Stimulated activated CD8-positive, alpha-beta memory T cell treated with anti-CD3 and anti-CD28 coated beads, Interleukin-15, amount 100 ng/mL, for 48 hours (primary cell): ENCODE measurements at regions not wholly inside any gene's neighbourhood (a gene's known extent, or its start where the extent isn't known, plus 50 kb on each side); places are given as distances from the start of the nearest gene placed in this dataset.

Source experiments
- DNase-seq, 2 donors: peaks; one replicate each; pipeline ENCODE4 v3.0.0-alpha.2; 2020; ENCODE audit warnings: low read depth in 2 of 2

DNA sequence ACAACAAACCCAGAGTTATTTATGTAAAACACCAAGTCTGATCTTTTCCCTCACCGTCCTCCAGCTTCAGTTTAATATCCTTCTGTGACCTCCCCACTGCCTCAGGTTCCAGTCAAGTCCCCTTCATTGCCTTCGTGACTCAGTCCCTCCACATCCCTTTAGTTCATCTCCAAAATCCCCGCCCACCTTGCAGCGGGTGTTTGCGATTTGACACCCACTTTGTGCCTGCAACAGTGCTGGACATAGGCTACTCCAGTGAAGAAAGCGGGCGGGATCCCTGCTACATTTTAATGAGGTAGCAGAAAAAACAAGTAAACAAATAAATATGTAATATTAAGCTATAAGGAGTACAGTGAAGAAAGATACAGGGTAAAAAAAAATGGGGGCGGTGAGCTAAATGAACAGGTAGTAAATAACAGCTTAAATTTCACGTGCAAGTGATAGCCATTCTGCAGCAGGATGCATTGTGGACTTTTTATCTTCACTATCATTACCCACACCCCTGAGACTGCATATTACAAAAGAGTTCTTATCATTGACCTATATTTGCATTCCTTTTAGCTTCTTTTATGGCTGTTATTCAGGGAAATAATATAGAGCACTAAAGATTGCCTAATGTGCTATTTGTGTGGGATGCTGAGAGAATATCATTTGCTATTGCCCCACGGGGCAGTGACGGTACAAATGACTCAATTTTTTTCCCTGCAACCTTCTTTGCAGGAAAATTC is 222.8 kb upstream of the NUDT4 start:
- DNase-seq: no peak

DNA sequence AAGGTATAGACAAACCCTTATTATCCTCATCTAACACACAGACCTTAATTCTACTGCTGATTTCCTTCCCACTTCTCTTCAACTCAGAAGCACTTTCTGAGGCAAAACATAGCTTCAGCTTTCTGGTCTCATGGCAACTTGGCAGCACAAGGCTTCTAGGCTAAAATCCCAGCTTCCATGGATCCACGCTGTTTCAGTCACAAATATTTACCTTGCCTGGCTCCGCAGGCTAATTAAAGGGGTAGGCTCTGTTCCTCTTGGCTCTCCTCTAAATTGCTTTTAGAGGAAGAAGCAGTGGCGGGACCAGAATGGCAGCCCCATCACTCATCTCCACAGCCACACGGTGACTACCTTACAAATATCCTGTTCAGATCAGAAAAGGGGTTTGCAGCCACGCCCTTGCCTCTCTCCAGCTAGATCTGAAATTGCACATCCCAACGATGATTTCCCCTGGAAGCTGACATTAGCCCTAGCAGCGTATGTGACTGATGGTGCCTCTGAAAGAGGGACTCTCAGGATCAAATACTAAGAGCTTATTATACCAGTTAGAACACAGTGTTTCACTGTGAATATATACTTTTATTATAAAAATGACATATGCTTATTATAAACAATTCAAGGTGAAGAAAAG is 221.5 kb upstream of the NUDT4 start:
- no peak for DNase-seq

DNA sequence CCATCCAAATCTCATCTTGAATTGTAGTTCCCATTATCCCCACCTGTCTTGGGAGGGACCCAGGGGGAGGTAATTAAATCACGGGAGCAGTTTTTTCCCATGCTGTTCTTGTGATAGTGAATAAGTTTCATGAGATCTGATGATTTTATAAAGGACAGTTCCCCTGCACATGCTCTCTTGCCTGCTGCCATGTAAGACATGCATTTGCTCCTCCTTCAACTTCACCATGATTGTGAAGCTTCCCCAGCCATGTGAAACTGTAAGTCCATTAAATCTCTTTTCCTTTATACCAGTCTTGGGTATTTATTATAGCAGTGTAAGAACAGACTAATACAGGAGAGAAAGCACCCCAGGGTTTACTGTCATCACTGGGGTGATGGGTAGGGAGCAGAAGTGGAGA is 220.4 kb upstream of the NUDT4 start:
- no peak for DNase-seq

DNA sequence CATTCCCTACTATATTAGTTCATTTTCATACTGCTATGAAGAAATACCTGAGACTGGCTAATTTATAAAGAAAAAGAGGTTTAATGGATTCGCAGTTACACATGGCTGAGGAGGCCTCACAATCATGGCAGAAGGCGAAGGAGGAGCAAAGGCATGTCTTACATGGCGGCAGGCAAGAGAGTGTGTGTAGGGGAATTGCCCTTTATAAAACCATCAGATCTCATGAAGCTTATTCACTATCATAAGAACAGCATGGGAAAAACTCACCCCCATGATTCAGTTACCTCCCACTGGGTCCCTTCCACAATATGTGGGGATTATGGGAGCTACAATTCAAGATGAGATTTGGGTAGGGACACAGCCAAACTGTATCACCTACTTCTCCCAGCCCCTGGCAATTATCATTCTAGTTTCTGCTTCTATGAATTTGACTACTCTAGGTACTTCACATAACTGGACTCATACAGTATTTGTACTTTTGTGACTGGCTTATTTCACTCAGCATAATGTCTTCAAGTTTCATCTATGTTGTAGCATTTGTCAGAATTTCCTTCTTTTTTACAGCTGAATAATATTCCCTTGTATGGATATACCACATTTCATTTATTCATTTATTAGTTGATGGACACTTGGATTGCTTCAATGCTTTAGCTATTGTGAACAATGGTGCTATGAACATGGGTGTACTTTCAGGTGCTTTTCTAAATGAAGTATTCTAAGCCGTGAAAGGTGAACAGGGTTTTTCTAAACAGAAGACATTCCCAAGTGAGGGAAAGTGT is 219.5 kb upstream of the NUDT4 start:
- no peak for DNase-seq

DNA sequence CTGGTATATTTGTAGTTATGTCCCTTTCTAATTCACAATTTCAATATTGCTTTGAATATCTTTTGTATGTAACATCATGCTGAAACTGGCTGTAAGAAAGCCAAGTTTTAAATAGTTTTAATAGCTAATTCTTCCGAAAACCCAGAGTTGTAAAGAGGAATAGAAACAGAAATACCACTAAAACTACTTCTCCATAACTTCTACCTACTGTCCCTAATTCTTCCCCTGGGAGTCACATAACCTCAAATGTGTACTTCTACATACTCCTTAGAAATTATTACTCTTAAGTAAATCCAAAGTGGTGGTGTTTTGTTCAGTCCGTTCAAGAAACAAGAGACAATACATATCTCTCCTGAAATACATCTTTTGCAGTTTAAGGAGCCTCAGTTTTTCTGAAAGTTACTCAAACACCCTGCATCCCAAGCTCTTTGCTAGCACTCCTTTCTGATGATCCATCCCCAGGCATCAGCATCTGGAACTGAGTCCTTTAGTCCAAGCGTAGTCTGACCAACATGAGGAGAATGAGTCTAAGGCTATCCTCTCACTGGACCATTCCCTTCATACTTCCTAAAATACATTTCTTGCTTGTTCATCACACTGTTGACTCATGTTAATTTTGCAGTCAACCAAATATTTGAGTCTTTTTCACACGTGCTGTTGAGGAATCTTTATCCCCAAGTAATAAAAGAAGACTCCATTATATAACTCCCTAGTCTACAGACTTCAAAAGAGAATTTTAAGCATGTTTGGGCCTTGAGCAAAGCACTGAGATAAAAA is 214.3 kb upstream of the NUDT4 start:
- DNase-seq: no peak

DNA sequence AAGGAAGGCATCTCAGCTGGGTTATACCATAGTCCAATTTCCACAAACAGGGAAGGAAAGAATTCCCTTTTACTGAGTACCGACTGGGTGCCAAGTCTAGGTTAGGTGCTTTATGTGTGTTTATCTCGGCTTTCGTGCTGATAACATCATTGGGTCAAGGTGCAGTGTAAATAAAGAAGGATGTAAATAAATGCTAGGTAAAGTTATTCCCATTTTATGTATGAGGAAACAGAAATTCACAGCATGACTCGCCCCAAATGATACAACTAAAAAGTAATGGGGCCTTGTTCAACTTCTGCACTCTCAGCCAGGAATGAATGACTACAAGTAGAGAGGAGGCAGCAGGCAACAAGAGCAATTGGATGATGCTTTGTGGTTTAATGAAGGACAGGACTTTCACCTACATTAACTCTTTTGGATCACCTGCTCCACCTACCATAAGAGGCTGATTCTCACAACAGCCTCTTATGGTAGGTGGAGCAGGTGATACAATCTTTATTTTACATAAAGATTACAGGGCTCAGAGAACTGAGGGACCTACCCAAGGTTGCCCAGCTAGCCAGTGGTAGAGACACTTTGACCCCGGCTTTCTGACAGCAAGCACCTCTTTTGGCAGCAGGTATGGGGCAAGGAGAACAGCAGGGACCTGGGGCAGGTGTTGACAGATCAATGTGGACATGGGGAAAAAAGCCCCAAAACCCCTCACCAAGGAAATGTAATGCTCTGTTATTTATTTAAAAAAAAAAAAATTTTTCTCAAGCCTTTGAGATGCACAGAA is 213.4 kb upstream of the NUDT4 start:
- no peak for DNase-seq

DNA sequence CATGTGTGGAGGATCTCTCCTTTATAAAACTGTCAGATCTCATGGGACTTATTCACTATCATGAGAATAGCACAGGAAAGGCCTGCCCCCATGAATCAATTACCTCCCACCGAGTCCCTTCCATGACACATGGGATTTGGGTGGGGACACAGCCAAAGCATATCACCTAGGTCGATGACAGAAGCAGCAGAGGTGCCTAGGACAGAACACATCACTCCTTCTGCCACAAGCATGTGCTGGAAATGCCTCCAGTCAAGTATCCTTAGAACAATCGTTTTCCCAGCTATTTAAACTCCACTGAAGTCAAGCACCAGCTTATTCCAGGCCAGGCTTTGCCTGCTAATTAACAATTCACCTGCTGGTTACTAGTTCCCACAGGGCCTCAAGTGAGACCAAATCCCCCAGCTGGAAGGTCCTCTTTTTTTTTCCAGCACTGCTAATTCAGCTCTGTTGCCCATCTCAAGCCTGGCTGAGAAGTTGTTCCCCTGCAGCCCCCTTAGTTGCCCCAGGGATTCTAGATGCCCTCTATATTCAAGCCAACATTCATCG is 212.3 kb upstream of the NUDT4 start:
- DNase-seq: no peak

DNA sequence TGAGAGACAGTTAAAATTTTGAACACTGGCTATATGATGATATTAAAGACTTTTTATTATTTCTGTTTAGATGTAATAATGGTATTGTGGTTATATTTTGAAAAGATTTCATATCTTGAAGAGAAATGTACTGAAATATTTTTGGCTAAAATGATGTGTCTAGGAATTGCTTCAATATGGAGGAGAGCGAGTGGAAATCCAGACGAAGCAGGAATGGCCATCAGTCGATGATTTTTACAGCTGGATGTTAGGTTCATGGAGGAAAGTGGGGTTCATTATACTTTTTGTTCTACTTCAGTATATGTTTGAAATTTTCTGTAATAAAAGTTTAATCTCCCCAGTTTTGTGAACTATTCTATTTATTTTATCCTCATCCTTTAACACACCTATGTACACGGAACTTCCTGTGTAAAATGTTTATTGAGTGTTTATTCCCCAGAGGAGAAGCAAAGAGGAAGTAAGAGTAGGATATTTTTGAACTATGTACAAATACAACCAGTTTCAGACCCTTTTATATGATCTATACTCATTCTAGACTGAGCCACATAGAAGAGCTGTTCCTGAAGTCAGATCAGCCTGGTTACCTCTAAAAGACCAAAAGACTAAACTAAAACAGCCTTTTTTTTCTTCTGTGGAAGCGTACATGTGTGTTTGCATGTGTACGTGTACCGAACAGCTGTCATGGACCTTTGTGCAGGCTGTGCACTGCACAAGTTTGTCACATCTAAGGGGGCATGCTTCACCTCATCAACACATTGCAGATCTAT is 211.0 kb upstream of the NUDT4 start:
- no peak for DNase-seq

DNA sequence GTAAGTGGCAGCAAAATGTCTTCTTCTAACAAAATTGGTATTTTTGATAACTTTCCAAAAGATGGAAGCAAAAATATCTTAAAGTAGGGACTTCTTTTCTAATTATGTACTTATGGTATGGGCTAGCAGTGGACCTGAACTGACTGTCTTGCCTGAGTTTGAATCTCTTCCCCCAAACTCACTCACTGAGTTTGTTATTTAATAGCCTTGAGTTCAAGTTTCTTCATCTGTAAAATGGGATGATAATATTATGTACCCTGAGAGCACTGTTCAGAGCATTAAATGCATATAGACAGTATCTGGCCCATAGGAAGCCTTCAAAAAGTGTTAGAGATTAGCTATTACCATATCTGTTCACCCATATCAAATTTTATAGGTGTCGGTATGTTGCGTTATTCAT is 210.4 kb upstream of the NUDT4 start:
- no peak for DNase-seq

DNA sequence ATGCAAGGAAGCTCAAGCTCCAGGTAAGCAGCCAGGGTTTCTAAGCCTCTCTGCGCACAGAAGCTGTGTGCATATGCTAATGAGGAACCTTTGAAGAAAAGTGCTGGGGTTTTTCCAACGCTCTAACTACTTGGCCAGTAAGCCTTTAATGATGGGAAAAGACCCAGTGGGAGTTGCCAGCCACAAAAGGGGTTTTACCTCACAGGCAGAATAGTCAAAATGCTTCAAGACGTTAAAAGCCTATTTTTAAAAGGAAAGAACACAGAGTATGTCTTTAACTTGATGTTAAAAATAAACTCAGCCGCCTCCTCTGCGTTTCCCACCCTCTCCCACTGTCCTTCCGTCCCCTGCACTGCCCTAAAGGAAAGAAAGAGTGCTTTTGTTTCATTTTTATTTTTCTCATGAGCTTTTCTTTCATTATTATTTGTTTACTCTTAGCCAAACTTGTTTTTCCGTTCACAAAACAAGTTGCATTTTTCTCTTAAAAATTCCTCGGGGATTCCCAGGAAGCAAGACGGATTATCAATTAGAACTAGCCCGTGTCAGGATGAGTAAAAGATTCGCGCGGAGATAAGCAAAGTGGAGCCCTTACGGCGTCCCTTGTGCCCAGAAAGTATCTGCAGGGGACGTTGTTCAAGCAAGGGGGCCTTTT is 209.8 kb upstream of the NUDT4 start:
- DNase-seq: peak in 1 of 2 donors; percentile 9

DNA sequence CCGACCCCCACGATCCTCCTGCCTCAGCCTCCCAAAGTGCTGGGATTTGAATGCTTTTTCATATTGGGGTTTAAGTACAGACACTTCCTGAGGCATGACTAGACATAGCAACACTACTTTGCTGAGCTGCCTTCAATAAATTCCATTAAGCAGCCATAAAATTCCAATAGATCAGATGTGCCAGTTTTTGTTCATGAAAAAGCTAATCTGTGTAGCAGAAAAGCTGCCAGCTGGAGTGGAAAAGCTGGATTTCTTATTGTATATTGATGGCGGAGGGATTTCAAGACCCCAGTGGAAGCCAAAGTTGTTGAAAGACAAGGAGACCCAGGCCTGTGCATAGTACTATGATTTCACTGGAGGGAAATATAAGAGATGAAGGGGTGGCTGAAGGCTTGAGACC is 209.0 kb upstream of the NUDT4 start:
- DNase-seq: no peak

DNA sequence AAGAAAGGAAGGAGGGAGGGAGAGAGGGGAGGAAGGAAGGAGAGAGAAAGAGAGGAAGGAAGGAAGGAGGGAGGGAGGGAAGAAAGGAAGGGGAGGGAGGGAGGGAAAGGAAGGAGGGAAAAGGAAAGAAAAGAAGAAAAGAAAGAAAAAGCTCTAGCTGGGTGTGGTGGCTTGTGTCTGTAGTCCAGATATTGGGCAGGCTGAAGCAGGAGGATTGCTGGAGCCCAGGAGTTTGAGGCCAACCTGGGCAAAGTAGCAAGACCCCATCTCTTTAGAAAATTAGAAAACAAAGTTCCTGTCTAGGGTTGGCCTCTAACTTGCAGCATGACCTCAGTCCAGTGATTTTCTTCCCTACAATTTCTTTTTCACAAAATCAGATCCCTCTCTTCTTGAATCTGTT is 208.2 kb upstream of the NUDT4 start:
- no peak for DNase-seq

DNA sequence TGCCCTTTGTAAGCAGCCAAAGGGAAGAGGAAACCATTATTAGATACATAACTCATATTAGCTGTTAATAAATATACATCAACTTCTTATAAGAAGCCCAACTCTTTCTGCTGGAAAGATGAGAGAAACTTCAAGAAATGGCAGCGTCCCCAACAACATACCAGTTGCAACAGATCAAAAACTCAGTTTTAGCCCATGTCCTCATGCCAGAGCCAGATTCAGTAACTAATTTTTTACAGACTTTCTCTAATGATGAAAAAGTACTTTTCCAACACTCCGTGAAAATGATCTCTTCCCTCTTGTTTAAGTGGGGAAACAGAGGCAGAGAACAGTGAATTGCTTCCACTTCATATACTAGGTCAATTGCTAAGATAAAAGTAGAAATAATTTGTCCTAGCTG is 206.8 kb upstream of the NUDT4 start:
- DNase-seq: no peak

DNA sequence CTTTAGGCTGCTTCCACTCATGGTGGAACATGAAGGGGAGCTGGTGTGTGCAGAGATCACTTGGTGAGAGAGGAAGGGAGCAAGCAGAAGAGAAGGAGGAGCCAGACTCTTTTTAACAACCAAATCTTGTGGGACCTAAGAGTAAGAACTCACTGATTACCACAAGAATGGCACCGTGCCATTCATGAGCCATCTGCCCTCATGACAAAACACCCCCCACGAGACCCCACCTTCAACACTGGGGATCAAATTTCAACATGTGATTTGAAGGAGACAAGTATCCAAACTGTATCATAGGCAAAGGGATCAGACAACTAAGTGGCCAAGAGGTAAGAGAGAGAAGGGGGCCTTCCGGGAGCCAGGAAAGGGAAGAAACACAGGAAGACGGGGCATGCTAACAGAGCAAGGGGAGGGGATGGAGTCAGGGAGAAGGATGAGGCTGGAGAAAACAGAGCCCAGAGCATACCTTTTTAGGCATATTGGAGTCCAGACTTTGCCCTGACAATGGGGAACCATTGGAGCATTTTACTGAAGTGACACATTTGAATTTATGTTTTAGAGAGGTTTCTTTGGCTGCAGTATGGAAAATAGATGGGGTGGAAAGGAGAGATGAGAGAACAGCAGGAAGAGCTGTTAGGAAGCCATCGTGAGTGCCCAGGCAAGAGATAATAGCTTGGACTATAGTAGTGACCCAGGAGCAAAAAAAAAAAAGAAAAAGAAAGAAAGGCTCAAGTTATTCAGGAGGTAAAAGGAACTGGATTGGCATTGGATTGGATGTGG is 204.4 kb upstream of the NUDT4 start:
- DNase-seq: no peak

DNA sequence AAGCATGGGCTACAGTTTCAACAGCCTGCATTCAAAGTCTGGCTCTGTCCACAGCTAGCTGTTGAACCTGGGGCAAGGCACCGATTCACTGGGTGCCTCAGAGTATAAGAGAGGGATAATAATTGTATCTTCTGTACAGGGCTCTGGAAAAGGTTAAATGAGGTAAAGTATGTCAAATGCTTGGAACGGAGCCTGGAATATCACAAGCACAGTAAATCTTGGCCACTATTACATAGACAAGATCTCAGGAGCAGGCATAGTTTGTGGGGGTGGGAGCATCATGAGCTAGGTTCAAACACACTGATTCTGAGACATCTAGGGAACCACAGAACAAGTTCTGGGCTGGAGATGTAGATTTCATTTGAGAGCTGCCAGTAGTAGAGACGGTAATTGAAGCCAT is 203.7 kb upstream of the NUDT4 start:
- no peak for DNase-seq

DNA sequence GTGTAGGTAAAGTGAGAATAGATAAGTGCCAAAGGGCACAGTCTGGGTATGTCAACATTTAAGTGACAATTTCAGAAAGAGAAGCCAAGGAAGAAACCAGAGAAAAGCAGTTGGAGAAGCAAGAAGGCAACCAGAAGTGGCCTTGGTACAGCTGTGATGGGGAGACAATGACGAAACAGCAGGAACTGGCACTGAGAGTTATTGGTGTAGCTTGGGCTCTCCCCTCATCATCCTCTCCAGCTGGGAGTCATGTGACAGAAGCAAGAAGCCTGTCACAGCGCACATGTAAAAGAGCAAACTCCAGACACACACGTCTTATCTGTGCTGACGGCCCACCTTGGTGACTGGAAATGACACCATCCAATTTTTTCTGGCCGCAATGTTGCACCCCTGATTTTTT is 203.3 kb upstream of the NUDT4 start:
- DNase-seq: no peak

DNA sequence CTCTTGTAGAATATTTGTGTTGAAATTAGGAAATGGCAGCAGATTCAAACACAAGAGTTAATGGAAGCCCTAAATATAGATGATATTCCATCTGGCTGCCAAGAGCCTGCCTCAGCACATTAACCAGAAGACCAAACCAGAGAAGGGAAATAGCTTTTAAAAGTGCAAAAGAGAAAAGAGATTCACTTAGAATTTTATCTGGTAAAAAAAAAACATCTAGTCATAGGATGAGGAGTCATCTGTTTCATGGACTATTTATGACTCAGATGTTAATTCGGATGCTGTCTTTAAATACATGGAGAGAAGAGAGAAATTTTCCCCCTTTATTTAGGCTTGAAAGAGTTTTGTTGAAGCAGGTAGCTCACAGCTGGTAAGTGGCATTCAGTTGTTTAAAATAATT is 201.6 kb upstream of the NUDT4 start:
- DNase-seq: no peak

DNA sequence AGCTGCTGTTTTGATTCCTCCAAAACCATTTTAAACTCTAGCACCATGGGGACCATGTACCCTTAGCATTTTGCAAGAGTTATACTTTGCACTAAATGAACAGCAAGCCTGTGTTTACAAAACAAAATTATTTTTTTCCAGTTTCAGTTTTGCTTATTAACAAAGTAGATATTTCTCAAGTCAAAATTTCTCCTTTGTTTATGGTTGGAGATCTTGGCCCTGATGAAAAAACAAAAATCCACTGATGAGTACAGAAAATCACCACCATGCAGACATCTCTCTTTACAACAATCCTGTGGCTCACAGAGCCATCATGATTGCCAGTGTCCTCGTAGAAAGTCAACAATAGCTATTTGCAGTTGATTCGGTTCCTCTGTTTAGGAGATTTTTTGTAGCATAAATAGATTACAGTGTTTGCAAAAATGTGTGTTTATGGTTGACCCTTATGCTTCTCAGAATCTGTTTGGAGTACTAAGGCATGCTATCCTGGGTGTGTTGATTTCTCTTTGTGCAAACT is 201.1 kb upstream of the NUDT4 start:
- DNase-seq: no peak
